Endothelial cell (in vitro differentiated cells): ENCODE measurements at regions not wholly inside any gene's neighbourhood (a gene's known extent, or its start where the extent isn't known, plus 50 kb on each side); places are given as distances from the start of the nearest gene placed in this dataset.

Experiments
- DNase-seq: peaks from one replicate; pipeline ENCODE4 v3.0.0; 2021; ENCODE audit warnings: low spot score
- H3K27ac Mint-ChIP-seq: one replicate; pipeline ENCODE4 v1.8.0; 2021; ENCODE audit warnings: mixed read lengths, inconsistent platforms; ENCODE audit not compliant: unreplicated experiment
- H3K27me3 Mint-ChIP-seq: one replicate; pipeline ENCODE4 v1.8.0; 2021; ENCODE audit warnings: mild to moderate bottlenecking, moderate library complexity, mixed read lengths, inconsistent platforms; ENCODE audit not compliant: unreplicated experiment
- H3K36me3 Mint-ChIP-seq: one replicate; pipeline ENCODE4 v1.8.0; 2021; ENCODE audit warnings: mild to moderate bottlenecking, low read depth, mixed read lengths, inconsistent platforms; ENCODE audit not compliant: unreplicated experiment
- H3K4me1 Mint-ChIP-seq: one replicate; pipeline ENCODE4 v1.8.0; 2021; ENCODE audit warnings: mild to moderate bottlenecking, mixed read lengths, inconsistent platforms; ENCODE audit not compliant: unreplicated experiment
- H3K4me3 Mint-ChIP-seq: one replicate; pipeline ENCODE4 v1.8.0; 2021; ENCODE audit warnings: mild to moderate bottlenecking, mixed read lengths, inconsistent platforms; ENCODE audit not compliant: unreplicated experiment
- H3K9me3 Mint-ChIP-seq: one replicate; pipeline ENCODE4 v1.8.0; 2021; ENCODE audit warnings: mixed read lengths, inconsistent platforms; ENCODE audit not compliant: unreplicated experiment
- TF ChIP-seq, protein P1 (sequence below): fragments of 200-600 bp; sonication (generic); IDR thresholded peaks from one replicate; pipeline ENCODE4 v1.5.0; 2021; ENCODE audit warnings: antibody characterized with exemption; ENCODE audit not compliant: unreplicated experiment

DNA sequence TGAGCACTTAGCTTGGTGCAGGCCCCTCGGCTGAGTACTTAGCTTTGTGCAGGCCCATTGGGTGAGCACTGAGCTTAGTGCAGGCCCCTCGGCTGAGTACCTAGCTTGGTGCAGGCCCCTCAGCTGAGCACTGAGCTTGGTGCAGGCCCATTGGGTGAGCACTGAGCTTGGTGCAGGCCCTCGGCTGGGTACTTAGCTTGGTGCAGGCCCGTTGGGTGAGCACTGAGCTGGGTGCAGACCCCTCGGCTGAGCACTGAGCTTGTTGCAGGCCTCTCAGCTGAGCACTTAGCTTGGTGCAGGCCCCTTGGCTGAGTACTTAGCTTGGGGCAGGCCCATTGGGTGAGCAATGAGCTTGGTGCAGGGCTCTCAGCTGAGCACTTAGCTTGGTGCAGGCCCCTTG, 387.1 kb downstream of the THBS2 start:
- Mint-ChIP-seq H3K36me3 (no peaks in the 10 kb centered on the region), H3K9me3 (no peaks in the 10 kb centered on the region), H3K4me1 (no peaks in the 10 kb centered on the region), H3K4me3 (no peak overlapping the region), H3K27ac (no peak overlapping the region), H3K27me3 (peaks cover 2% of the 10 kb centered on the region)
- no peak for DNase-seq
- TF ChIP-seq, protein P1, sequence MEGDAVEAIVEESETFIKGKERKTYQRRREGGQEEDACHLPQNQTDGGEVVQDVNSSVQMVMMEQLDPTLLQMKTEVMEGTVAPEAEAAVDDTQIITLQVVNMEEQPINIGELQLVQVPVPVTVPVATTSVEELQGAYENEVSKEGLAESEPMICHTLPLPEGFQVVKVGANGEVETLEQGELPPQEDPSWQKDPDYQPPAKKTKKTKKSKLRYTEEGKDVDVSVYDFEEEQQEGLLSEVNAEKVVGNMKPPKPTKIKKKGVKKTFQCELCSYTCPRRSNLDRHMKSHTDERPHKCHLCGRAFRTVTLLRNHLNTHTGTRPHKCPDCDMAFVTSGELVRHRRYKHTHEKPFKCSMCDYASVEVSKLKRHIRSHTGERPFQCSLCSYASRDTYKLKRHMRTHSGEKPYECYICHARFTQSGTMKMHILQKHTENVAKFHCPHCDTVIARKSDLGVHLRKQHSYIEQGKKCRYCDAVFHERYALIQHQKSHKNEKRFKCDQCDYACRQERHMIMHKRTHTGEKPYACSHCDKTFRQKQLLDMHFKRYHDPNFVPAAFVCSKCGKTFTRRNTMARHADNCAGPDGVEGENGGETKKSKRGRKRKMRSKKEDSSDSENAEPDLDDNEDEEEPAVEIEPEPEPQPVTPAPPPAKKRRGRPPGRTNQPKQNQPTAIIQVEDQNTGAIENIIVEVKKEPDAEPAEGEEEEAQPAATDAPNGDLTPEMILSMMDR, result no peak

DNA sequence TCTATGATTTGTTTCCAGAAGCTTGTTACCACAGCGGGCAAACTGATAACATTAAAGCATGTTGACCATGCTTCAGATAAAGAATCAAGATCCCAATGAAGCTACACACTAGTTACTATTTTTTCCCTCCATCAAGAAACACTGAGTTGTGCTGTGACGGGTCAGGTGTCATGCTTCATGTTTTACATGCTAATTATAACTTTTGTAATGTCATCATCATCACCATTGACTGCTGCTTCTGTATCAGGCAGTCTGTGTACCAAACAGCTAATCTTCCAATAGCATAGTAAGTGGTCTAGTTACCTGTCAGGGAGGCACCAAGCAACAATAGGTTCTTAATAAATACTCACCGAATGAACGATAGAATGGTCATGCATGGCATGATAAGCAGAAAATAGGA, 388.1 kb downstream of the THBS2 start:
- no peak overlapping the region for H3K27ac Mint-ChIP-seq
- TF ChIP-seq, protein P1, result no peak

DNA sequence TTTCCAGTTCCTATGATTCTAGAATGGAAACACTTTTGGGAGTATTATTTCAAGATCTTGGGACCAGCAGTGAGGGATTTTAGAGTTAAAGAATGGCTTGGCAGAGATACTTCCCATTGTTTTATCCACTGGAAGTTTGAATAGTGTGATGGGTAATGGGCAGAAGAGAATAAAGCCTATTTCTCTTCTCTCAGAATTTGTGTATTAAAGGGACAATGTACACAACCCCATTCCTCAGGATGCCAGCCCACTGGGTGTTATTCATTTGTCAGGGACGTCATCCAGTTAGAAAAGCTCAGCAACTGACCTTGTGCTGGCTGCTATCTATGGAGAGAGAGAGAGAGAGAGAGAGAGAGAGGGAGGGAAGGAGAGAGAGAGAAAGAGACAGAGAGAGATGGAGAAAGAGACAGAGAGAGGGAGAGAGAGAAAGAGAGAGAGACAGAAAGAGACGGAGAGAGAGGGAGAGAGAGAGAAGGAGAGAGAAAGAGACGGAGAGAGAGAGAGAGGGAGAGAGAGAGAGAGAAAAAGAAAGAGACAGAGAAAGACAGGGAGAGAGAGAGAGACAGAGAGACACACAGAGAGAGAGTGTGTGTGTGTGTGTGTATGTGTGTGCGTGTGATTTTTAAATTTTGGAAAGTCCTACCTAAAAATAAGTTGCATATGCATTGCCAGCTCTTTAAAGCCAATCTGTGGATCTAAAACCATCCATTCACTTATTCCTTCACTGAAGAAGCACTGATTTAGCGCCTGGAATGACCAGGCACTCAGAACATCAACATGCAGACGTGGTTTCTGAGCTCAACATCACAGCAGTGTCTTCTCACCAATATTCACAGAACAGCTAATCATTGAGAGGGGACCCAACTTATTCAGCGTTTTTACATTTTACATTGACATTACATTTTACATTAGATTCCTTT, 388.8 kb downstream of the THBS2 start:
- Mint-ChIP-seq H3K4me1 (no peaks in the 10 kb centered on the region), H3K4me3 (no peak overlapping the region)

More for the DNA sequence above, 388.1 kb downstream of the THBS2 start:
- Mint-ChIP-seq H3K9me3 (no peaks in the 10 kb centered on the region), H3K36me3 (no peaks in the 10 kb centered on the region), H3K27me3 (peaks cover 2% of the 10 kb centered on the region), H3K4me1 (no peaks in the 10 kb centered on the region), H3K4me3 (no peak overlapping the region)
- no peak for DNase-seq

DNA sequence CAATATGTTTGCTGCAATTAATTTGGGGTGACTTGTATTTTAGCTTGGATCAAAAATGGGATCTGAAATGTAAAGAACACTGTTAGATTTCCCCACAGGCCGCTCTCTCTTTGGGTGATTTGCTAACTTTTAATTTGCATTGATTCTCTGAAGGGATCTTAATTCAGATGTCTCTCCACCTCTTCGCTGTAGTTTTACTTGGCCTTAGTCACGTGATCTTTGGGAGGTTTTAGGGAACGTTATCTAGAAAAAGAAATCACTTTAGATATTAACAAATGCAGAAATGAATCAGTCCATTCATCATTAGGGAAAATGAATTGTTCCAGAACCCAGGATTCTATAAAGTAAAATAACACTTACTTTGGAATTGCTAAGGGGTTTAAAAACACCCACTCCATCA, 390.2 kb downstream of the THBS2 start:
- TF ChIP-seq, protein P1, result no peak
- Mint-ChIP-seq H3K27me3 (peaks cover 2% of the 10 kb centered on the region), H3K27ac (no peak overlapping the region), H3K4me3 (no peak overlapping the region), H3K4me1 (no peaks in the 10 kb centered on the region), H3K36me3 (no peaks in the 10 kb centered on the region), H3K9me3 (no peaks in the 10 kb centered on the region)
- DNase-seq, result no peak

More for the DNA sequence above, 388.8 kb downstream of the THBS2 start:
- Mint-ChIP-seq H3K27ac (no peak overlapping the region), H3K9me3 (no peaks in the 10 kb centered on the region), H3K27me3 (peaks cover 2% of the 10 kb centered on the region), H3K36me3 (no peaks in the 10 kb centered on the region)
- DNase-seq, result no peak
- TF ChIP-seq, protein P1, result no peak

DNA sequence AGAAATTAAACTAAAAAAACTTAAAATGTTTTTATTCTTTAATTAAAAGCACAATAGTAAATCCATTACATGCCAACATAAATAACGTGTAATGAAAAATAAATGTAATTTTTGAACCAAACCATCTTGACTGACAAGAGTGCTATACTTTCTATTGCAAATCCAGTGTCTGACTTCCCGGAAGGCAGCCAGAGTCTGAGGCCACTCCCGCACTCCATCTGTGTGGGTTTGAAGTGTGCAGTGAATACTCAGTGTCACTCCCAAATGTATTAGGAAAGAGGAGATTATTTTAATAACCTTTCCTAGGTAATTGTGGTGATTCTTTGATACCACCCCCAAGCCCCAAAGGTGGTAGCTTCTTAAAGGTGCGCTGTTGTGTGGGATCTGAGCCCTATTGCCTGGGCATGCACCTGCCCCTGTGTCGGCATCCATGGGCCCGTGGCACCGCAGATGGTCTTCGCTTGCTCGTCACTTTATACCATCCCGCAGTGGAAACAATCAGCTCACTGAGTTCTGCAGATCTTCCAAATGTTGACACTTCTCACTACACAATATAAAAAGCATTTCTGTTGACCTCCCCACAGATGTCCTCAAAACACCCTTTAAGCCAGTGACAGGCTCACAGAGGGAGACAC, 391.2 kb downstream of the THBS2 start:
- Mint-ChIP-seq H3K4me3 (no peak overlapping the region), H3K27me3 (peaks cover 2% of the 10 kb centered on the region), H3K9me3 (no peaks in the 10 kb centered on the region), H3K27ac (no peak overlapping the region), H3K36me3 (no peaks in the 10 kb centered on the region), H3K4me1 (no peaks in the 10 kb centered on the region)
- DNase-seq, result no peak
- TF ChIP-seq, protein P1, result no peak
